ENCODE measurements at regions not wholly inside any gene's neighbourhood (a gene's known extent, or its start where the extent isn't known, plus 50 kb on each side); places are given as distances from the start of the nearest gene placed in this dataset.

GRCh38 chr1:60679524-60680375, 402.6 kb upstream of the NFIA start:
- Mint-ChIP-seq H3K27me3 (ENCODE audit: low read depth) (no peaks in the 10 kb centered on the region), H3K9me3 (peaks cover 6% of the 10 kb centered on the region), H3K4me1 (peaks cover 51% of the 10 kb centered on the region), H3K4me3 (no peak overlapping the region), H3K36me3 (ENCODE audit: low read depth) (no peaks in the 10 kb centered on the region), H3K27ac (ENCODE audit: unreplicated experiment) (peak overlapping the region; percentile 39)
- no peak for TF ChIP-seq CTCF (conservative IDR thresholded peaks at IDR 0.05)
- no peak for DNase-seq (ENCODE audit: low read depth, low spot score)

- DNase-seq (ENCODE audit: low read depth, low spot score) = no peak
- Mint-ChIP-seq H3K27ac (ENCODE audit: unreplicated experiment) (no peak overlapping the region), H3K4me3 (no peak overlapping the region), H3K27me3 (ENCODE audit: low read depth) (no peaks in the 10 kb centered on the region), H3K9me3 (no peaks in the 10 kb centered on the region), H3K4me1 (peaks cover 60% of the 10 kb centered on the region), H3K36me3 (ENCODE audit: low read depth) (no peaks in the 10 kb centered on the region)
- TF ChIP-seq CTCF (conservative IDR thresholded peaks at IDR 0.05) = no peak
These were observed 403.6 kb upstream of the NFIA start for GRCh38 chr1:60678802-60679201.

- H3K36me3 Mint-ChIP-seq (ENCODE audit: low read depth) = no peaks in the 10 kb centered on the region
- DNase-seq (ENCODE audit: low read depth, low spot score) = no peak
- H3K4me1 Mint-ChIP-seq = peaks cover 60% of the 10 kb centered on the region
- H3K27ac Mint-ChIP-seq (ENCODE audit: unreplicated experiment) = no peak overlapping the region
- no peaks in the 10 kb centered on the region for H3K9me3 Mint-ChIP-seq
- no peak overlapping the region for H3K4me3 Mint-ChIP-seq
- H3K27me3 Mint-ChIP-seq (ENCODE audit: low read depth) = no peaks in the 10 kb centered on the region
- TF ChIP-seq CTCF (conservative IDR thresholded peaks at IDR 0.05) = no peak
These were observed 404.0 kb upstream of the NFIA start for GRCh38 chr1:60678391-60678790.

GRCh38 chr1:60672449-60672848, 409.9 kb upstream of the NFIA start:
- DNase-seq (ENCODE audit: low read depth, low spot score) = no peak
- peaks cover 46% of the 10 kb centered on the region for H3K4me1 Mint-ChIP-seq
- no peak overlapping the region for H3K27ac Mint-ChIP-seq (ENCODE audit: unreplicated experiment)
- no peak overlapping the region for H3K4me3 Mint-ChIP-seq
- TF ChIP-seq CTCF (conservative IDR thresholded peaks at IDR 0.05) = no peak
- no peaks in the 10 kb centered on the region for H3K9me3 Mint-ChIP-seq
- H3K36me3 Mint-ChIP-seq (ENCODE audit: low read depth) = no peaks in the 10 kb centered on the region
- H3K27me3 Mint-ChIP-seq (ENCODE audit: low read depth) = no peaks in the 10 kb centered on the region

- H3K36me3 Mint-ChIP-seq (ENCODE audit: low read depth) = no peaks in the 10 kb centered on the region
- H3K9me3 Mint-ChIP-seq = peaks cover 2% of the 10 kb centered on the region
- H3K27ac Mint-ChIP-seq (ENCODE audit: unreplicated experiment) = no peak overlapping the region
- no peak for TF ChIP-seq CTCF (conservative IDR thresholded peaks at IDR 0.05)
- H3K27me3 Mint-ChIP-seq (ENCODE audit: low read depth) = no peaks in the 10 kb centered on the region
- DNase-seq (ENCODE audit: low read depth, low spot score) = no peak
- peaks cover 25% of the 10 kb centered on the region for H3K4me1 Mint-ChIP-seq
- no peak overlapping the region for H3K4me3 Mint-ChIP-seq
These were observed 412.1 kb upstream of the NFIA start for GRCh38 chr1:60670302-60670701.
